HepG2 (cell line): ENCODE measurements at regions not wholly inside any gene's neighbourhood (a gene's known extent, or its start where the extent isn't known, plus 50 kb on each side); places are given as distances from the start of the nearest gene placed in this dataset.

Experiments used
- ATAC-seq: fragments of 200-7000 bp; cut with Tn5 transposase; 3 replicates; pipeline ENCODE4 v1.9.1; 2020; ENCODE audit warnings: mild to moderate bottlenecking, moderate library complexity
- BruUV-seq: library from RNA; stranded (reverse); fragments of 400-500 nt; replicated peaks from 2 replicates; lab custom pipeline; 2021; lab: Mats Ljungman, UMichigan
- CTCF ChIA-PET: fragments of 300-600 bp; formaldehyde crosslinking; extraction: SDS; loops from one replicate; lab custom pipeline; 2021; ENCODE audit warnings: low total read pairs, inconsistent platforms, low intra/inter-chr PET ratio; lab: Yijun Ruan, JAX
- POLR2A ChIA-PET: fragments of 350-600 bp; sonication (Branson Sonifier 250); formaldehyde crosslinking; loops from one replicate; lab custom pipeline; 2020; ENCODE audit warnings: antibody characterized with exemption, inconsistent platforms; lab: Yijun Ruan, JAX
- DNase-seq: peaks from one replicate; pipeline ENCODE4 v3.0.0-alpha.2; 2015; ENCODE audit warnings: low spot score
- FAIRE-seq: peaks from 3 replicates; lab custom pipeline; 2011; peaks lifted over from hg19 to GRCh38; lab: Jason Lieb, UNC
- H2AFZ ChIP-seq: one replicate; pipeline ENCODE4 v1.6.1; 2011; ENCODE audit warnings: low read length, inconsistent platforms
- H3K27ac ChIP-seq: fragments of 300-600 bp; 3 replicates; pipeline ENCODE4 v1.8.0; 2011; ENCODE audit warnings: mixed run types, mild to moderate bottlenecking, mixed read lengths, low read length, inconsistent platforms; ENCODE audit not compliant: insufficient read depth; ENCODE audit errors: extremely low read length
- H3K27me3 ChIP-seq, 2 experiments: fragments of 200-600 bp in 1 of 2; 2 replicates in 1 of 2; 3 replicates in 1 of 2; pipeline versions ENCODE4 v1.6.0 to v1.8.0; 2011; ENCODE audit warnings: low read length in 2 of 2, mild to moderate bottlenecking in 2 of 2, moderate library complexity in 2 of 2, inconsistent platforms in 1 of 2; ENCODE audit not compliant: insufficient read depth in 2 of 2, control insufficient read depth in 1 of 2
- H3K36me3 ChIP-seq, 2 experiments: fragments of 200-600 bp in 1 of 2; replicated peaks in 1 of 2; 2 replicates in 1 of 2; 3 replicates in 1 of 2; pipeline versions ENCODE4 v1.5.1 to v1.8.0; 2011; ENCODE audit warnings: low read length in 2 of 2, inconsistent platforms in 1 of 2; ENCODE audit not compliant: insufficient read depth in 2 of 2, control insufficient read depth in 1 of 2
- H3K4me1 ChIP-seq: 2 replicates; pipeline ENCODE4 v1.5.1; 2012; ENCODE audit warnings: low read length, inconsistent platforms; ENCODE audit not compliant: insufficient read depth
- H3K4me2 ChIP-seq: 2 replicates; pipeline ENCODE4 v1.6.0; 2011; ENCODE audit warnings: low read depth, low read length, inconsistent platforms
- H3K4me3 ChIP-seq, 3 experiments: fragments of 200-600 bp in 1 of 3; sonication (generic), shearing (Covaris generic) in 1 of 3; replicated peaks in 1 of 3; 2 replicates each; pipeline ENCODE4 v1.5.1; 2011 to 2016; ENCODE audit warnings: low read length in 3 of 3, inconsistent platforms in 2 of 3, low read depth in 2 of 3, mild to moderate bottlenecking in 2 of 3, control low read depth in 1 of 3, mixed read lengths in 1 of 3; ENCODE audit not compliant: insufficient read depth in 1 of 3
- H3K79me2 ChIP-seq: one replicate; pipeline ENCODE4 v1.6.1; 2011; ENCODE audit warnings: low read length, inconsistent platforms; ENCODE audit not compliant: insufficient read depth
- H3K9ac ChIP-seq: 2 replicates; pipeline ENCODE4 v1.6.0; 2011; ENCODE audit warnings: mild to moderate bottlenecking, low read depth, low read length, inconsistent platforms; ENCODE audit not compliant: insufficient read depth
- H3K9me3 ChIP-seq: 2 replicates; pipeline ENCODE4 v1.5.1; 2012; ENCODE audit warnings: mild to moderate bottlenecking, low read length
- H4K20me1 ChIP-seq: 2 replicates; pipeline ENCODE4 v1.6.0; 2011; ENCODE audit warnings: inconsistent platforms, mild to moderate bottlenecking, low read length, moderate library complexity; ENCODE audit not compliant: insufficient read depth
- AGO2 ChIP-seq: fragments of 200-400 bp; formaldehyde crosslinking; optimal IDR thresholded peaks from 2 replicates; pipeline ENCODE3; 2017; ENCODE audit warnings: mild to moderate bottlenecking, low read depth, low read length, moderate library complexity
- BRD4 ChIP-seq: sonication (generic); formaldehyde crosslinking; IDR thresholded peaks from 2 replicates; pipeline ENCODE4 v1.4.0; 2020; ENCODE audit warnings: missing genetic modification reagents
- CEBPB ChIP-seq: IDR thresholded peaks from 2 replicates; pipeline ENCODE4 v1.6.1; 2011; ENCODE audit warnings: low read depth, low read length, improper control_type of control experiment, borderline replicate concordance
- FOXO4 ChIP-seq: sonication (generic); formaldehyde crosslinking; conservative IDR thresholded peaks from 2 replicates; pipeline ENCODE4 v1.8.1; 2023; ENCODE audit warnings: missing genetic modification reagents
- GLI4 ChIP-seq: sonication (generic); formaldehyde crosslinking; IDR thresholded peaks from 2 replicates; pipeline ENCODE4 v1.5.1; 2020; ENCODE audit warnings: missing genetic modification reagents, mild to moderate bottlenecking, moderate library complexity, borderline replicate concordance
- IRX3 ChIP-seq: sonication (generic); formaldehyde crosslinking; IDR thresholded peaks from 2 replicates; pipeline ENCODE4 v1.8.1; 2023; ENCODE audit warnings: mild to moderate bottlenecking, low read depth, missing genetic modification reagents, borderline replicate concordance
- MAFF ChIP-seq: IDR thresholded peaks from 2 replicates; pipeline ENCODE4 v1.6.1; 2011; ENCODE audit warnings: low read depth, low read length, improper control_type of control experiment
- MAFK ChIP-seq, 2 experiments: IDR thresholded peaks in 1 of 2; conservative IDR thresholded peaks in 1 of 2; 2 replicates each; pipeline ENCODE4 v1.6.1; 2011; ENCODE audit warnings: improper control_type of control experiment in 2 of 2, low read length in 2 of 2
- NR2F2 ChIP-seq: IDR thresholded peaks from 2 replicates; pipeline ENCODE4 v1.6.1; 2012; ENCODE audit warnings: low read depth, inconsistent platforms, borderline replicate concordance
- SOX5 ChIP-seq: IDR thresholded peaks from 2 replicates; pipeline ENCODE4 v1.6.1; 2016; ENCODE audit warnings: borderline replicate concordance
- ZFAT ChIP-seq: sonication (generic); formaldehyde crosslinking; conservative IDR thresholded peaks from 2 replicates; pipeline ENCODE4 v1.8.1; 2023; ENCODE audit warnings: missing genetic modification reagents, inconsistent platforms
- ZNF12 ChIP-seq: sonication (generic); formaldehyde crosslinking; IDR thresholded peaks from 2 replicates; pipeline ENCODE4 v1.5.0; 2020; ENCODE audit warnings: missing genetic modification reagents
- ZNF276 ChIP-seq: sonication (generic); formaldehyde crosslinking; IDR thresholded peaks from 2 replicates; pipeline ENCODE4 v1.4.0; 2020; ENCODE audit warnings: mild to moderate bottlenecking, low read depth, missing genetic modification reagents
- ZNF510 ChIP-seq: sonication (generic); formaldehyde crosslinking; IDR thresholded peaks from 2 replicates; pipeline ENCODE4 v1.4.0; 2020; ENCODE audit warnings: low read depth, mild to moderate bottlenecking, missing genetic modification reagents
- ZNF703 ChIP-seq: sonication (generic); formaldehyde crosslinking; IDR thresholded peaks from 2 replicates; pipeline ENCODE4 v1.5.1; 2020; ENCODE audit warnings: missing genetic modification reagents, mild to moderate bottlenecking, moderate library complexity, borderline replicate concordance
- WGBS: methylation state at CpG from one replicate; pipeline ENCODE4 v1.1.6; 2017; ENCODE audit warnings: low lambda C conversion rate; 5-methylcytosine and 5-hydroxymethylcytosine counted together
- in situ Hi-C: cut with HindIII; loops from 2 replicates; pipeline ENCODE4 v1.10.0; 2017; ENCODE audit warnings: low pct_unique_long_range_greater_than_20kb; ENCODE audit not compliant: extremely low pct_ligation_motif_present
- intact Hi-C: fragments of 100-400 bp; cut with micrococcal nuclease; formaldehyde crosslinking; loops from one replicate; pipeline ENCODE4 v1.10.0; 2022; ENCODE audit not compliant: unreplicated experiment

- TF ChIP-seq ZNF276 (no peak), ZNF12 (CRISPR knock-in tag) (no peak), IRX3 (no peak)
Observed at GRCh38 chr21:28230559-28230958, 762.1 kb downstream of the LTN1 start (continued).

GRCh38 chr21:28229814-28230213 lies 762.9 kb downstream of the LTN1 start:
- H3K9me3 ChIP-seq, result peaks cover 74% of the 10 kb centered on the region
- no peak overlapping the region for H3K4me2 ChIP-seq
- FAIRE-seq (no peak), ATAC-seq (no peak), DNase-seq (no peak)
- TF ChIP-seq MAFF, result 0 out of 2 replicates have a peak, but pooled peaks have one; percentile 14
- TF ChIP-seq CEBPB, result 0 out of 2 replicates have a peak, but pooled peaks have one; percentile 2
- no peak for TF ChIP-seq NR2F2
- no peak for TF ChIP-seq SOX5 (CRISPR knock-in tag)
- TF ChIP-seq GLI4 (CRISPR knock-in tag), result no peak
- no peak for TF ChIP-seq AGO2
- no peak for TF ChIP-seq ZNF510 (CRISPR knock-in tag)
- no peak for TF ChIP-seq ZNF276
- no peak for TF ChIP-seq FOXO4 (CRISPR knock-in tag)
- no peak for TF ChIP-seq ZNF703
- no peak for TF ChIP-seq ZFAT (CRISPR knock-in tag)
- TF ChIP-seq MAFK (conservative IDR thresholded peaks at IDR 0.05 in 1 of 2, IDR thresholded peaks at IDR 0.05 in 1 of 2; ENCODE audit: low read length in 2 of 2), result peak; percentile 24 to 53; a peak in 3 of 4 replicates
- TF ChIP-seq BRD4 (CRISPR knock-in tag), result no peak
- H3K9ac ChIP-seq, result no peak overlapping the region
- no peaks in the 10 kb centered on the region for H3K27me3 ChIP-seq
- no peaks in the 10 kb centered on the region for H4K20me1 ChIP-seq
- no peak overlapping the region for H3K27ac ChIP-seq
- no TSS peak for BruUV-seq
- H3K4me3 ChIP-seq, result no peak overlapping the region
- POLR2A ChIA-PET, result no interaction called here
- no peaks in the 10 kb centered on the region for H3K4me1 ChIP-seq
- in situ Hi-C loops, result no loop called here
- CTCF ChIA-PET, result no interaction called here
- 33% methylated on average over 4 of the region's 4 CpGs for WGBS
- no peak overlapping the region for H2AFZ ChIP-seq
- intact Hi-C loops, result no loop called here
- no peaks in the 10 kb centered on the region for H3K36me3 ChIP-seq
- H3K79me2 ChIP-seq, result no peaks in the 10 kb centered on the region
